GM12892 (cell line): ENCODE measurements at regions not wholly inside any gene's neighbourhood (a gene's known extent, or its start where the extent isn't known, plus 50 kb on each side); places are given as distances from the start of the nearest gene placed in this dataset.
"Not testable (repeated sequence)": the region's sequence is repeated elsewhere in the genome, so short reads cannot be mapped to it uniquely, and the experiment has no call there.

Experiments used
- DNase-seq: peaks from one replicate; pipeline ENCODE4 v3.0.0; 2011; ENCODE audit not compliant: insufficient read length
- FAIRE-seq: peaks from 2 replicates; lab custom pipeline; 2011; peaks lifted over from hg19 to GRCh38; lab: Jason Lieb, UNC
- POLR2A ChIP-seq: IDR thresholded peaks from 2 replicates; pipeline ENCODE4 v1.6.1; 2011; ENCODE audit warnings: low read depth, low read length, control low read depth
- POLR2AphosphoS5 ChIP-seq: IDR thresholded peaks from 2 replicates; pipeline ENCODE4 v1.6.1; 2011; ENCODE audit warnings: low read depth, low read length, control low read depth
- TAF1 ChIP-seq: IDR thresholded peaks from 2 replicates; pipeline ENCODE4 v1.6.1; 2011; ENCODE audit warnings: low read depth, mild to moderate bottlenecking, control low read depth, low read length, borderline replicate concordance

DNA sequence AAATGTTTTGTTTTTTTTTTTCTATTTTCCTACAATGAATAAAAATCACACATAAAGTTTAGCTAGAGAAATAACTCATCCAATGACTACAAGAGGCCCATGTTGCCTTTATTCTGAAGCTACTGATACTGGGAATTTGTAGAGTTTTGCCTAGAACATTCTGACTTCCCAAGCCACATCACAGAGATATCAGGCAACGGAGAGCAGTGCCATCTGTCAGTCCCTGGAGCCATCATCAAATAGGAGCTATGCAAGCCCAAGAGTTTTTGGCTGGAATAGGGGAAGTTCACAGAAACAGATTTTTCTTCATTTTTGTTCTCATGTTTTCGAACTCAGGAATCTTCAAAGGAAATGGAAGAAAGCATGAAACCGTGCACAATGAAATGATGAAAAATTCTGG lies 896.6 kb downstream of the TLE1 start:
- TF ChIP-seq TAF1 (no peak), POLR2AphosphoS5 (no peak), POLR2A (no peak)
- FAIRE-seq (no peak), DNase-seq (no peak)

GRCh38 chr9:80791836-80792235 lies 897.5 kb downstream of the TLE1 start:
- DNase-seq (no peak), FAIRE-seq (no peak)
- TF ChIP-seq POLR2AphosphoS5 (no peak), TAF1 (no peak), POLR2A (no peak)

GRCh38 chr9:80790764-80791163 lies 898.6 kb downstream of the TLE1 start:
- no peak for TF ChIP-seq TAF1
- no peak for TF ChIP-seq POLR2A
- no peak for FAIRE-seq

DNA sequence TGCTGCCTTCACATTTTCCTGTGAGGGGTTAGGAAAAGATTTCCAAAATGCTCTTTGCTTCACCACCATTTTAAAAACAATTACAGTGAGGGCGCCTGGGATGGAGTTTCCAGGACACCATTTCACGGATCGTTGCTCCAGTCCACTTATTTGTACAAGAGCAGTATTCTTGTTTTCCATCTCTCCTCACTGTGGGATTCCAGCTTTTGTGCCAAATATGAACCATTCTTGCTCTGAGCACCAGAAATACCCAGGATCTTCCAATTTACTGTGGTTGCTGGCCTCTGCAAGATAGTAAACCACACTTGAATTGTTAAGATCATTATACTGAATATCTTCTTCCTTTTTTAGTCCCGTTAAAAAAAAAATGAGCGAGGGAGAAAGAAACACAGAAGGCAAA lies 899.5 kb downstream of the TLE1 start:
- FAIRE-seq (no peak), DNase-seq (no peak)
- TF ChIP-seq POLR2A (no peak), TAF1 (no peak), POLR2AphosphoS5 (no peak)

More at GRCh38 chr9:80790764-80791163, 898.6 kb downstream of the TLE1 start:
- DNase-seq: no peak

- FAIRE-seq: no peak
- TF ChIP-seq POLR2A: no peak
- no peak for TF ChIP-seq TAF1
- no peak for TF ChIP-seq POLR2AphosphoS5
- DNase-seq: no peak
Observed at GRCh38 chr9:80787636-80788035, 901.7 kb downstream of the TLE1 start.

GRCh38 chr9:80784647-80785046 lies 904.7 kb downstream of the TLE1 start:
- DNase-seq: no peak
- TF ChIP-seq TAF1: no peak
- no peak for FAIRE-seq

- TF ChIP-seq TAF1: no peak
- no peak for TF ChIP-seq POLR2A
- no peak for TF ChIP-seq POLR2AphosphoS5
- DNase-seq: no peak
- FAIRE-seq: no peak
Observed at GRCh38 chr9:80775971-80776370, 913.4 kb downstream of the TLE1 start.

DNA sequence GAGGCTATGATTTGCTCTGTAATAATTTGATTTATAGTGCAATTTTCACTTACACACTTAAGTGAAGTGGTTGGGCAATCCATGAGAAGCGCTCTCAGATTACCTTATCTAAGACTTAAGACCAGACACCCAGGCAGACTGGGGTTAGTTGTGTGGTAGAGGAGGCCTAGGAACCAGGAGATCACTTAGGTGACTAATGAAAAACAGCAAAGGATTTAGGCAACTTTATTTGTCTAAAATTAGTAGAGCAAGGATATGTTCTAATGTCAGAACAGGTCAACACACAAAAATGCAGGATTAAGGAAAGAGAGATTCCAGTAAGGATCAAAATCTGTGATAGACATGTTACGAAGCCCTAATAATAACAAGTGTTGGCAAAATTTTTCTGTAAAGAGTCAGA lies 913.8 kb downstream of the TLE1 start:
- DNase-seq: no peak
- no peak for FAIRE-seq
- TF ChIP-seq POLR2A (no peak), POLR2AphosphoS5 (no peak), TAF1 (no peak)

GRCh38 chr9:80771555-80772347 lies 917.6 kb downstream of the TLE1 start:
- no peak for DNase-seq
- TF ChIP-seq POLR2AphosphoS5 (no peak), TAF1 (no peak), POLR2A (no peak)
- FAIRE-seq: no peak

DNA sequence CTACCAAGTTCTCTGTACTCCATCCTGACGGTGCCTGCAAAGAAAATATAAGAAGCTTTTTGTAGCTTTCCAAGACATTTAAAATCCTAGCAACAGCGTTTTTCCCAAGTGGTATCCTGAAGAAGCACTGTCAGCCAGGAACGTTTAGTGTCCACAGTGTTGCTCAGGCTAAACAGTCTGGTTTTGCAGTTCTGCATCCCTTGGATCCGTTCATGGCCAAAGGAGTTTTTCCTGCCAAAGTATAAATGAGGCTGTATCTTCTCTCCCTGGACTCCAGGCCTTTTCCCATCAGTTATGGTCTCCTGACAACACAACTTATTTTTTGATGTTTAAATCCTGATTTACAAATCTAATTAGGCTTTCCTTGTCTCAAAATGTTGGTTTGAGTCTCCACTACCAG lies 925.8 kb downstream of the TLE1 start:
- FAIRE-seq: no peak
- DNase-seq: no peak
- TF ChIP-seq POLR2A (no peak), POLR2AphosphoS5 (no peak), TAF1 (no peak)

GRCh38 chr9:80755586-80755985 lies 933.8 kb downstream of the TLE1 start:
- FAIRE-seq (no peak), DNase-seq (no peak)
- TF ChIP-seq POLR2A (no peak), TAF1 (no peak)

GRCh38 chr9:80747056-80747455 lies 942.3 kb downstream of the TLE1 start:
- DNase-seq, FAIRE-seq: not testable (repeated sequence)
